ENCODE measurements at regions not wholly inside any gene's neighbourhood (a gene's known extent, or its start where the extent isn't known, plus 50 kb on each side); places are given as distances from the start of the nearest gene placed in this dataset.

DNA sequence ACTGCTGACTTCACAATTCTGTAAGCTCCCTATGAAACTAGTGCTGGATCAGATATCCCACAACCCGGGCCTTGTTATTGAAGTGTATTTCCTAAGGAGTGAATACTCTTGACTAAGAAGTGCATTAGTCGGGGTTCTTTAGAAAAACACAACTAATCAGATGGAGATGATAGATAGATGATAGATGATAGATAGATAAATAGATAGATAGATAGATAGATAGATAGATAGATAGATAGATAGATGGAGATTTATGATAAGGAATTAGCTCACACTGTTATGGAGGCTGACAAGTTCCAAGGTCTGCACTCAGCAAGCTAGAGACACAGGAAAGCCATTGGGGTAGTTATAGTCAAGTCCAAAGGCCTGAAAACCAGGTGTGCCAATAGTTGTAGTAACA, 214.6 kb upstream of the COX7C start:
- intact Hi-C loops (cut with DNase I; ENCODE audit: low total_unique reads), result no loop called here
- WGBS, 5 donors, result 88 to 93% (median 93%) methylated on average over 2 of the region's 2 CpGs
- TF ChIP-seq POLR2AphosphoS5 (IDR thresholded peaks at IDR 0.05) (no peak), POLR2A (IDR thresholded peaks at IDR 0.05) (no peak), EP300 (IDR thresholded peaks at IDR 0.05) (no peak)
- TF ChIP-seq, protein P1, sequence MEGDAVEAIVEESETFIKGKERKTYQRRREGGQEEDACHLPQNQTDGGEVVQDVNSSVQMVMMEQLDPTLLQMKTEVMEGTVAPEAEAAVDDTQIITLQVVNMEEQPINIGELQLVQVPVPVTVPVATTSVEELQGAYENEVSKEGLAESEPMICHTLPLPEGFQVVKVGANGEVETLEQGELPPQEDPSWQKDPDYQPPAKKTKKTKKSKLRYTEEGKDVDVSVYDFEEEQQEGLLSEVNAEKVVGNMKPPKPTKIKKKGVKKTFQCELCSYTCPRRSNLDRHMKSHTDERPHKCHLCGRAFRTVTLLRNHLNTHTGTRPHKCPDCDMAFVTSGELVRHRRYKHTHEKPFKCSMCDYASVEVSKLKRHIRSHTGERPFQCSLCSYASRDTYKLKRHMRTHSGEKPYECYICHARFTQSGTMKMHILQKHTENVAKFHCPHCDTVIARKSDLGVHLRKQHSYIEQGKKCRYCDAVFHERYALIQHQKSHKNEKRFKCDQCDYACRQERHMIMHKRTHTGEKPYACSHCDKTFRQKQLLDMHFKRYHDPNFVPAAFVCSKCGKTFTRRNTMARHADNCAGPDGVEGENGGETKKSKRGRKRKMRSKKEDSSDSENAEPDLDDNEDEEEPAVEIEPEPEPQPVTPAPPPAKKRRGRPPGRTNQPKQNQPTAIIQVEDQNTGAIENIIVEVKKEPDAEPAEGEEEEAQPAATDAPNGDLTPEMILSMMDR (IDR thresholded peaks at IDR 0.05), result no peak
- no peak for DNase-seq
- H3K4me3 ChIP-seq, result no peak overlapping the region
- no peak overlapping the region for H3K27ac ChIP-seq
- no peaks in the 10 kb centered on the region for H3K4me1 ChIP-seq
- H3K36me3 ChIP-seq, result no peaks in the 10 kb centered on the region
- H3K27me3 ChIP-seq, result no peaks in the 10 kb centered on the region
- H3K9me3 ChIP-seq, result no peaks in the 10 kb centered on the region

DNA sequence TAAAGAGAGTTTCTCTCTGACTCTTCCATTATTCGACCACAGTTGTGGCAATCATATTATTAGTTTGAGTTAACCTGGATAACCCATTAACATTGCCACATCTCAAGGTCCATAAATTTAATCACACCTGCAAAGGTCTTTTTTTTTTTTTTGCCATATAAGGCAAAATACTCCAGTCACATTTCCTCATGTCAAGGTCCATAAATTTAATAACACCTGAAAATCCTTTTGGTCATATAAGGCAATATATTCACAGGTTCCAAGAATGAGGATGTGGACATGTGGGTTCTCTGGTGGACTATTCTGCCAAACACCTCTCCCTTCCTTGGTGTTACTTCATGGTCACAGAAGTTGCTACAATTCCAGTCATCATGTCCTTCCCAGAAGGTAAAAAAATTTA, 213.5 kb upstream of the COX7C start:
- H3K9me3 ChIP-seq, result no peaks in the 10 kb centered on the region
- no peak overlapping the region for H3K27ac ChIP-seq
- H3K4me1 ChIP-seq, result no peaks in the 10 kb centered on the region
- H3K4me3 ChIP-seq, result no peak overlapping the region
- no peak for DNase-seq
- TF ChIP-seq POLR2A (IDR thresholded peaks at IDR 0.05) (no peak), EP300 (IDR thresholded peaks at IDR 0.05) (no peak), POLR2AphosphoS5 (IDR thresholded peaks at IDR 0.05) (no peak)
- TF ChIP-seq, protein P1 (IDR thresholded peaks at IDR 0.05), result no peak
- 68 to 87% (median 83%) methylated on average over 1 of the region's 1 CpG for WGBS, 5 donors
- no peaks in the 10 kb centered on the region for H3K27me3 ChIP-seq
- H3K36me3 ChIP-seq, result no peaks in the 10 kb centered on the region
- intact Hi-C loops (cut with DNase I; ENCODE audit: low total_unique reads), result no loop called here

DNA sequence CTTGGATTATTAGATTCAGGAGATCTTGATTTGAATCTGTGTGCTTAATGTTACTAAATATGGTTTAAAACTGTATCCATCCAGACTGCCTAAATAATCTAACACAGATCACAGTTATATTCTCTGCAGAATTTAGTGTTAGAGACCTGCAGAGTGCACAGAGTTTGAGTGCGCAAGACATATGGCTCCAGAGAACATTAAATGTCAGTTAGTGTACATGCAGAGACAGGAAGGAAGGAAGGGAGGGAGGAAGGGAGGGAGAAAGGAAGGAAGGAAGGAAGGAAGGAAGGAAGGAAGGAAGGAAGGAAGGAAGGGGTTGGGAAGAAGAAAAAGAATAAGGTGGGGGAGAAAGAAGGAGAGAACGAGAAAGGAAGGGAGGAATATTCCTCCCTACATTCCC, 210.0 kb upstream of the COX7C start:
- Histone ChIP-seq H3K4me3 (no peak overlapping the region), H3K4me1 (no peaks in the 10 kb centered on the region), H3K27me3 (no peaks in the 10 kb centered on the region), H3K36me3 (no peaks in the 10 kb centered on the region), H3K27ac (no peak overlapping the region), H3K9me3 (no peaks in the 10 kb centered on the region)
- DNase-seq, result no peak
- TF ChIP-seq POLR2AphosphoS5 (IDR thresholded peaks at IDR 0.05) (no peak), POLR2A (IDR thresholded peaks at IDR 0.05) (no peak)
- WGBS, 5 donors, result 83 to 94% (median 92%) methylated on average over 2 of the region's 2 CpGs
- intact Hi-C loops (cut with DNase I; ENCODE audit: low total_unique reads), result no loop called here

DNA sequence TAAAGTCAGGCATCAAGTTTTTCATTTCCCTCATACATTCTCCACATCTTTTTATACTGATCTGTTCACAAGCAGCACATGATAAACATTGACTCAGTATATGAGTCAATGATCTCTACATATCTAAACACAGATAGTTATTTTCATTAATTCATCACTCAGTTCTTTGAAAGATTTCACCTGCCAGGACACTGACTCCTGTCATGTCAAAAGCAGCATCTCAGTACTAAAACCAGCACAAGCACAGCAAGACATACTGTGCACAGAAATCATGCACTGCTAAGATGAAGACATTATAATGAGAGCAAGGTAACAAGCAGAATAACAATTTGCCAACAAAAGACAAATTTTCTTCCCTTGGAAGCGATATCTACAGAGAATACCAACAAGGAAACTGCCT, 206.1 kb upstream of the COX7C start:
- Histone ChIP-seq H3K36me3 (no peaks in the 10 kb centered on the region), H3K4me1 (no peaks in the 10 kb centered on the region), H3K9me3 (no peaks in the 10 kb centered on the region), H3K27me3 (no peaks in the 10 kb centered on the region), H3K27ac (no peak overlapping the region), H3K4me3 (no peak overlapping the region)
- 42 to 58% (median 47%) methylated on average over 1 of the region's 1 CpG for WGBS, 5 donors
- DNase-seq, result no peak
- TF ChIP-seq, protein P1 (IDR thresholded peaks at IDR 0.05), result no peak
- intact Hi-C loops (cut with DNase I; ENCODE audit: low total_unique reads), result no loop called here

DNA sequence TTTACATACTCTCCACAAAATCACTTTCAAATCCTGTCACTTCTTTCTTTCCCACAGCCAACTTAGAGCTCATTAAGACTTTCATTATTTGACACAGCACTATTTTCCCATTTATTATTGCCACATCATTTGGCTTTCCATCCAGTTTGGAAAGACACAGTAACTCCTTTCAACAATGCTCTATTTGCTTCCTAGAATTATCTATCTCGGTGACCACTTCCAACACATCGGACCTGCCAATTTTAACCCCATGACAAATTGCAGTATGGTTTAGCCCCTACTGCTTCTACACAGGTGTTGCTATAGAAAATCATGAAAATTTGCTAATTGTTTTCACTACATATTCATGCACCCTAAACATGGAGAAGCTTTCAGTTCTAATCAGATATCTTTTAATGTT, 190.6 kb upstream of the COX7C start:
- H3K36me3 ChIP-seq, result no peaks in the 10 kb centered on the region
- no peak overlapping the region for H3K4me3 ChIP-seq
- intact Hi-C loops (cut with DNase I; ENCODE audit: low total_unique reads), result no loop called here
- no peak for DNase-seq
- TF ChIP-seq EP300 (IDR thresholded peaks at IDR 0.05), result no peak
- TF ChIP-seq, protein P1 (IDR thresholded peaks at IDR 0.05), result no peak
- no peak for TF ChIP-seq POLR2AphosphoS5 (IDR thresholded peaks at IDR 0.05)
- TF ChIP-seq POLR2A (IDR thresholded peaks at IDR 0.05), result no peak
- H3K27ac ChIP-seq, result no peak overlapping the region
- H3K9me3 ChIP-seq, result no peaks in the 10 kb centered on the region
- 73 to 86% (median 83%) methylated on average over 2 of the region's 2 CpGs for WGBS, 5 donors
- no peaks in the 10 kb centered on the region for H3K27me3 ChIP-seq
- no peaks in the 10 kb centered on the region for H3K4me1 ChIP-seq

Data from stomach (tissue), 8 donors.